DLD1 (cell line): ENCODE measurements at regions not wholly inside any gene's neighbourhood (a gene's known extent, or its start where the extent isn't known, plus 50 kb on each side); places are given as distances from the start of the nearest gene placed in this dataset.
"Not testable (repeated sequence)": the region's sequence is repeated elsewhere in the genome, so short reads cannot be mapped to it uniquely, and the experiment has no call there.

Experiments used
- in situ Hi-C: cut with HindIII; loops from 2 replicates; pipeline ENCODE4 v1.10.0; 2017; ENCODE audit warnings: low sequenced_read_pairs

DNA sequence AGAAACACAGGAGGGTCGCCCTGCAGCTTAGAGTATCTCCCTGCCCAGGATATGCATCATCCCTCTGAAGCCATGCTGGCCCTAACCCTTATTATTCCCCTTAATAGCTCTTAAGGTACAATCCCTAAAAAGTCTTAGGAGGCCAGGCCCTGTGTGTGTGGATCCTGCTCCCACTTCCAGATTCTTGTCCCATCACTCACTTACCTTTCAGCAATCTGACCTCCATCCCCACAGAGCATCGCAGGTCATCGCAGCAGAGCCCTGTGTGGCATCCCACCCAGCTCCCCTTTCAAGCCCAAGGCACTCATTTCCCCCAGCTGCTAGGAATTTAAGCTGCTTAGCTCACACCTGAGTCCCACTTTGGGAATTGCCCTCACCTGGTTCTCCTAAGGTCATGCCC lies 223.8 kb upstream of the SMLR1 start:
- in situ Hi-C loops = no loop called here

DNA sequence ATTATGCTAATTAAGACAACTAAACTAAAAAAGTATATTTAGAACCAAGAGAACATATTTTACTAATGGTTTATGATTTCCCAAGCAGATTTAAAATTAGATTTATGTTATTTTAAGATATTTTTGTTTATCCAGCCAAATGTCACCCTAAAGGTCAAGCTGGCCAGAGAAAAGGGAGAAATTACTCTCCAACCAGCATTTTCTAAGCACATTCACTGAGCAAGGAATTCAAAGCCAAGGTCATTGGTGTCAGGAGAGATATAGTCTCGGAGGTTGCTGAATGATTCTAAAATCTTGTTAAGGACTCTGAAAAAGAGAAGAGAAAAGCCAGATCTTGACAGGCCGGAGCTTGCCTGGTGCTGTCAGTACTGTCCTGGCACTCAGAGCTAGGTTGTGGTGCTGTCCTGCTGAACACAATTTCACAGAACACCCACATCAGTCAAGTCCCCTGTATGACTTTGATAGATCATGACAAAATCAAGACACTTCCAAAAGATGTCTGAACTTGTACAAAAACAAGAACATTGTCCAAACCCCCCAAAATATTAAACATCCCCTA lies 222.3 kb upstream of the SMLR1 start:
- in situ Hi-C loops = no loop called here

GRCh38 chr6:130610303-130610702 lies 216.9 kb upstream of the SMLR1 start:
- in situ Hi-C loops = no loop called here

GRCh38 chr6:130611366-130611765 lies 215.8 kb upstream of the SMLR1 start:
- in situ Hi-C loops = no loop called here

DNA sequence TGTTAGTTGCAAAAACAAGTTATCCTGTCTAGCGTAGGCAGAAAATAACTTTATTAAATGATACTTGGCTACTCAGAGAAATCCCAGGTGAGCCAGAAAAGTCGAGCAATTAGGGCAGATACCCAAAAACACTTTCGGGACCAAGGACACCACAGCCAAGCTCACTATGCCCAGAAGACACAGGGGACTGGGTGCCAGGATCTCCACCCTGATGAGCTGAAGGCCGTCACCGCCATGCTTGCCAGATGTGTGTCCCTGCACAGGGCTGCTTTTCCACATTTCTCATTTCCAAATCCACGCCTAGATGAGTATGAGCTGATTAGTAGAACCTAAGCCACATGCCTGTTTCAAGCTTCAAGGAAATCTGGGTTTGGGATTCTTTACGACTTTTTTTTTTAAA lies 214.0 kb upstream of the SMLR1 start:
- in situ Hi-C loops = no loop called here

DNA sequence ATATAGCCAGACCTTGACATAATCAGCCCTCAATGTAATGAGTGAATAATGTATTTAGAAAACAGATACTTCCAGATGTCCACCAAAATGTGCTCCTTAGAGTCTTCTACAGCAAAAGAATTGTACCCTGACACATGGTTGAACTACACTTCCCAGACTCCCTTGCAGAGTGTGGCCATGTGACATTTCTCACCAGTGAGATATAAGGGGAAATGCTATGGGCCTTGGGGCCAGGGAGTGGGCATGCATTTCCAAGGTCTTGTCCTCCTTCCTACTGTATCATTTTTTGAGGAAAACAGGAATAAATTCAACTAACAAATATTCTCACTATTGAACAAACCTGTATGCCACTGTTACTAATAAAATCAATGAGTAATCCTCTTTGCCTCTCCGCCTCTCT lies 211.4 kb upstream of the SMLR1 start:
- in situ Hi-C loops = no loop called here

GRCh38 chr6:130617658-130618057 lies 209.5 kb upstream of the SMLR1 start:
- in situ Hi-C loops = no loop called here

DNA sequence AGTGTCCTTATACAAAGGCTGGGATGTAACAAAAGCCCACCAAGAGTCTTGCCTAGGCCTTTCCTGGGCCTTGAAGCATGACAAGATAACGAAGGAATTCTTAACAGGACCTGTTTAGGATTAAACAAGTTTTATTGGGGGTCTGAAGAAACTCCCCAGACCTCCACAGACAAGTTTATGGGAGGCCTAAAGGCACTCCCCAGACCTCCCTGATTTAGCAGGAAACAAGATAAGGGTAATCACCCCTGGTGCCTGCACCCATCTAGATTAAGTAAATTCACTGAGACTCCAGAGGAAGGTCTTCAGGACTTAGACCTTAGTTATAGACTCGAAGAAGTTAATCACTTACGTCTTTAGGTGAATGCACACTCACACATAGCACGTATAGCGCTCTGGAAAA lies 208.4 kb upstream of the SMLR1 start:
- in situ Hi-C loops = not testable (repeated sequence)

GRCh38 chr6:130620338-130620781 lies 206.8 kb upstream of the SMLR1 start:
- in situ Hi-C loops = no loop called here

DNA sequence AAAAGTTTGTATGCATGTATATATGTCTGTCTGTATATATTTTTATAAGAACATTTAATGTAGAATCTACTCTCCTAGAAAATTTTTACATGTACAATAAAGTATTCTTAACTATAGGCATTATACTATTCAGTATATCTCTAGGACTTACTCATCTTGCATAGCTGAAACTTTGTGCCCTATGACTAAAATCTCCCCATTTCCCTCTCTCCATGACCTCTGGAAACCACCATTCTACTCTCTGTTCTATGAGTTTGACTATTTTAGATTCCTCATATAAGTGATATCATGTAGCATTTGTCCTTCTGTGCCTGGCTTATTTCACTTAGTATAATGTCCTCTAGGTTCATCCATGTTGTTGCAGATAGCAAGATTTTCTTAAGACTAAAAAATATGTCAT lies 205.1 kb upstream of the SMLR1 start:
- in situ Hi-C loops = no loop called here

DNA sequence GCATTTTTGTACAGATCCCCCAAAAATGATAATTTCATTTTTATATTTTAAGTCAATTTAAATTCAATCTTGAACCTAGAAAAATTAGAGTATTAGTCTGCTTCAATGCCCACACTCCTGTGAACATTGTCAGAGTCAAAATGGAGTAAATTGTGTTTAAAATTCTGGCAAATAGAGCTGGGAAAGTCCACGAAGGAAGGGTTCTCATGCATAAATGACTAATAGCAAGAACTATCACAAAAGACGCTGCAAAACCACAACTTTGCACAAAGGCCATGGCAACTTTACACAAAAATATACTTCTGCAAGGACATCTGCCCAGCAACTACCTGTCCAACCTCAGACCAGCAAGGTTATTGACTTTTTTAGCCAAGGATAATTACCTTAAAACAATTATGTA lies 203.2 kb upstream of the SMLR1 start:
- in situ Hi-C loops = no loop called here

DNA sequence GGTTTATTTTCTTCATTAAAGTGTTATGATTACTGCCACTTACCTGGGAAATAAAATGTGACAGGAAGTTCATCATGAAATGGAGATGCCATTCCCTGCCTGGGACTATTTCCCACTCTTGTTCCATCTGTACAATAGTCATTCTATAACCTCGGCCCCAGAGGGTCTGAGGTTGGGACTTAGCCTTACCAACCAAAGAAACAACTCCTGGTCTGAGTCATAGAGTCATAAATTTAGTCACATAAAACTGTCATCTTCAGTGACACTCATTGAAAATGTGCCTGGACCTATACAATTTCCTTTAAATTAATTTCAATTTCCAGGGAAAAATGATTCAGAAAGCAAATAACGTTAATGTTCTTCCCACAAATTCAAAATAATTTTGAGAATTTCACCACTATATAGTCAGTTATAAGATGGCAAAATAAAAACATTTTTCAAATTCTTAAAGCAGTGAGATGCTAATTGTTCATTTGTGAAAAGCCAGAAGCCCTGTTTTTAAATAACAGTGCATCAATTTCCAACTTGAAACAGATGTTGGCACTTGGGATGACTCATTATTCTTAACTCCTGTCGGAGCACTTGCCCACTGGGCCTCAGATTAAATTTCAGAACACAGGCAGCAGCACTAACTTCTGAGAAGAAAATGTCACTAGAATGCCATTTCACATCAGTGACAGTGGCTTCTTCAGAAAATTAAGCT lies 201.2 kb upstream of the SMLR1 start:
- in situ Hi-C loops = loop anchor here (5.0 kb wide), 1 partner anchor 39 kb away; no protein-coding TSS in a partner anchor

DNA sequence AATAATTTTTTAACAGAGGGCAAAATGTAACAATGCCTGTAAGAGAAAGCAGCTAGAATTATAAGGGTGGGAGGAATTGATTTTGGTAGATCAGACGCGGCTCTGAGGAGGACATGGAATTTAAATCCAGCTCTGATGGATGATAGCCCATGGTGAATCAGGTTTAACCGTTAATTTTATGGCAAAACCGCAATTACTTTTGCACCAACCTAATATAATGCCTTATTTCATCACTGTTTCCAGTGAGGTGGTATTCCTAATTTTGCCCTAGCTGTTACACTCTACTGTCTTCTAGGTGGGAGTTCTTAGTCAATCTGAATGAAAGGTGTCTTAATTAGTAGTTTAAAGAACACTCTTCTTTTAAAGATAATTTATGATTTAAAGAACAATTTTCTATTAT lies 198.3 kb upstream of the SMLR1 start:
- in situ Hi-C loops = loop anchor here (5.0 kb wide), 1 partner anchor 42 kb away; no protein-coding TSS in a partner anchor

DNA sequence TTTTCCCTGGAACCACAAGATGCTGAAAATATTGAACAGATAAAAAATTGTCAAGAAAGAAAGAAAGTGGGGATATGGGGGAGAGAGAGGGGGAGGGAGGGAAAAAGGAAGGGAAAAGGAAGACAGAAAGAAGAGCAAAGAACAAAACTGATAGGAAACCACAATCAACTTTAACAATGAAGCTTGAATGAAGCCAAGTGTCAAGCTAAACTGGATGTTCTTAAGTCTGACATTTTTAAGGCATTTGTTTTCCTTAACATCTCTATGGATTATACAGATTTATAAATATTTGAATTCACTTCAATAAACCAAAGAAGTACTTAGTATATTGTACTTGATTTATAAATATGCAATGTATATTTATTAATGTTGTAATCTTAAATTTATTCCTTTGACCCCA lies 197.6 kb upstream of the SMLR1 start:
- in situ Hi-C loops = loop anchor here (5.0 kb wide), 1 partner anchor 42 kb away; no protein-coding TSS in a partner anchor

- in situ Hi-C loops = no loop called here
Measured at GRCh38 chr6:130632277-130632676, 194.9 kb upstream of the SMLR1 start.

GRCh38 chr6:130632897-130633296 lies 194.3 kb upstream of the SMLR1 start:
- in situ Hi-C loops = no loop called here

DNA sequence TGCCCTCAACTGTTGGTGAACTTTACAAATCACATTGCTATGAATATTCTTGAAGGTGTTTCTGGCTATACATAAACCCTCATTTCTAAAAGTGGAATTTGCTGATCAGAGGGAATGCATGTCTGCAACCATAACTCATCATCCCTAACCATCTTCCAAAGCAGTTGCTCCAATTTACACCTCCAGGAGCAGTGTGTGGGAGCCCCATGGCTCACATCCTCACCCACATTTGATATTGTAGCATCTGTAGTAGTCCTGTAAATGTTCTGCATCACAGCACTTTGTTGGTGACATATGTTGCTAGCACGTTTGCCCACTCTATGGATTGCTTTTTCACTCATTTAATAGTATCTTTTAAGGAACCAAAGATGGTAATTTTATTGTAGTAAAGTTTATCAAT lies 183.8 kb upstream of the SMLR1 start:
- in situ Hi-C loops = no loop called here

DNA sequence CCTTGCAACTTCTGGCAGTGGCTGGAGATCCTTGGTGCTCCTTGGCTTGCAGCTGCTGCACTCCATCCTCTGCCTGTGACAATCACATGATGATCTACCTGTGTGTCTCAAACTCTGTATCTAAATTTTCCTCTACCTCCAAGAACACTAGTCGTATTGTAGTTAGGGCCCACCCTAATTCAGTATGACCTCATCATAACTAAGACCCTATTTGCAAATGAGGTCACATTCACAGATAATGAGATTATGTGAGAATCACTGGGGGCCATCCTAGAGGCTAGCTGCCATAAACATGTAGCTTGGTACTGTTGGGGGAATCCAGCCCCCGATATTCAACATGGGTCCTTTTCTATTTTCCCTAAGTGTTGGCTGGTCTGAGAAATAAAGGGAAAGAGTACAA lies 183.0 kb upstream of the SMLR1 start:
- in situ Hi-C loops = no loop called here

- in situ Hi-C loops = not testable (repeated sequence)
Measured at GRCh38 chr6:130644769-130645168, 182.4 kb upstream of the SMLR1 start.

DNA sequence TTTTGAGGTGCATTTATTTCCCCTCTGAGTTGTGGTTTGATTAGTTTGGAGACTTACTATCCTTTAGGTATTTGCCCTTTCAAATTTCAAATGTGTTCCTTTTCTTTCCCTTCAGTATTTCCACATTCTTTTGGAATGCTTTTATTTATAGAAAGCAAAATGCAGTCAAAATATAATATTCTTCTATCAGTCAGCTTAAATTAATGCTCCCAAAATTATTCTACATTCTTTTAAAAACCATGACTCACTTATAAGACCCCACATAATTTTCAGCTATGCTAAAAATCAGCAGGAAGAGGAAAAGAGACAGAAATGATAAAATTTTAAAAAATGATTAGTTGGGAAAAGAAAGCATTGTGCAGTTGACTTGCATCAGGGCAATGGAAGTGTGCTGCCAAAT lies 180.0 kb upstream of the SMLR1 start:
- in situ Hi-C loops = no loop called here

GRCh38 chr6:130655586-130655985 lies 171.6 kb upstream of the SMLR1 start:
- in situ Hi-C loops = no loop called here

DNA sequence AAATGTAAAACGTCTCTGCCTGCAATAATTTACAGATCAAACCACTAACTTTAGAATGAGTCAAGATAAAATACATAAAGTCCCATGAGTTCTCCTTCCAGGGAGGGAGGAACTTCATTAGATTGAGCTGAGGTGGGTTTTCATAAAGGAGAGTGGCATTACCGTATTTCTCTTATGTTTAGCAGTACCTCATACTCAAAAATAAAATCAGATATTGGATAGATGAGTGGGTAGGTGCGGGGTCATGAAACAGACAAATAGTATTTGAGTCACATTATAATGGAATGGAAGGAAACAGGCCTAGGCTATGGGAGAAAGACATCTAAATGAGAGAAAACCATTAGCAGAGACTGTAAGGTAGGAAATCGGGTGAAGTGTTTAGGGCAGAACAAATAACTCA lies 166.1 kb upstream of the SMLR1 start:
- in situ Hi-C loops = no loop called here

GRCh38 chr6:130666786-130667185 lies 160.4 kb upstream of the SMLR1 start:
- in situ Hi-C loops = no loop called here
